ENCODE measurements at regions not wholly inside any gene's neighbourhood (a gene's known extent, or its start where the extent isn't known, plus 50 kb on each side); places are given as distances from the start of the nearest gene placed in this dataset.
"Not testable (repeated sequence)": the region's sequence is repeated elsewhere in the genome, so short reads cannot be mapped to it uniquely, and the experiment has no call there.

DNA sequence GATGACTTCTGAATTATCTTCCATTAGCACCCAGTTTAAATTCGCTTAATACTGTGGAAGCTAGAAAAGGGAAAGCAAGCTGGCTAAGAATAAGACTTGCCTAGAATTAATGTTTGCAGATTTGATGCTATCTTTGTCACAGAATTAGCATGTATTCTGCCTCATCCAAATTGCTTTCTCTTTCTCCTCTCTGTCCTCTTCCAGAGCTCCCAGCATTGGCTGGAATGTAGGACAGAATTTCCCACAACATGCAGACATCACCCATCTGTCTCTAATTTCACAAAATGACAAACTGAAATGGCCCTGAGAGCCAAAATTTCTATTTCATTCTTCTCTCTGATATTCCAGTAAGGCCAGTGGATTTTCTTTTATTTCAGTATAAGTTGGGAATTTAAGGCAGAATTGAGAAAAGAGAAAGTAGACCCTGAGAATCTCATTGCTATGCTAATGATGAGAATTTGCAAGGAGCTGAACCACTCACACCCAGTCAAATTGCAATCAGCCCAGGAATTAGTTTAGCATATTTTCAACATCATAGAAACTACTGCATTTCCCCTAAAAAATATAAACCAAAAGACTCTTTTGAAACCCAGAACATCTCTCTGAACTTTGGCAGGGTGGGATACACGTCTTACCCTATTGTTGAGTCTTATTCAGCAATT, 188.8 kb downstream of the RCHY1 start:
- TF ChIP-seq, protein P1, sequence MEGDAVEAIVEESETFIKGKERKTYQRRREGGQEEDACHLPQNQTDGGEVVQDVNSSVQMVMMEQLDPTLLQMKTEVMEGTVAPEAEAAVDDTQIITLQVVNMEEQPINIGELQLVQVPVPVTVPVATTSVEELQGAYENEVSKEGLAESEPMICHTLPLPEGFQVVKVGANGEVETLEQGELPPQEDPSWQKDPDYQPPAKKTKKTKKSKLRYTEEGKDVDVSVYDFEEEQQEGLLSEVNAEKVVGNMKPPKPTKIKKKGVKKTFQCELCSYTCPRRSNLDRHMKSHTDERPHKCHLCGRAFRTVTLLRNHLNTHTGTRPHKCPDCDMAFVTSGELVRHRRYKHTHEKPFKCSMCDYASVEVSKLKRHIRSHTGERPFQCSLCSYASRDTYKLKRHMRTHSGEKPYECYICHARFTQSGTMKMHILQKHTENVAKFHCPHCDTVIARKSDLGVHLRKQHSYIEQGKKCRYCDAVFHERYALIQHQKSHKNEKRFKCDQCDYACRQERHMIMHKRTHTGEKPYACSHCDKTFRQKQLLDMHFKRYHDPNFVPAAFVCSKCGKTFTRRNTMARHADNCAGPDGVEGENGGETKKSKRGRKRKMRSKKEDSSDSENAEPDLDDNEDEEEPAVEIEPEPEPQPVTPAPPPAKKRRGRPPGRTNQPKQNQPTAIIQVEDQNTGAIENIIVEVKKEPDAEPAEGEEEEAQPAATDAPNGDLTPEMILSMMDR (optimal IDR thresholded peaks at IDR 0.05 in 1 of 3, IDR thresholded peaks at IDR 0.05 in 1 of 3, conservative IDR thresholded peaks at IDR 0.05 in 1 of 3; ENCODE audit: extremely low read depth in 1 of 3, insufficient read depth in 2 of 3, low read length in 3 of 3) = no peak
- no peak for TF ChIP-seq EZH2 (IDR thresholded peaks at IDR 0.05; ENCODE audit: low read length)
- dilution Hi-C loops (cut with MboI; ENCODE audit: extremely low pct_ligation_motif_present, low sequenced_read_pairs) = no loop called here
- no peaks in the 10 kb centered on the region for H3K4me1 ChIP-seq (ENCODE audit: control insufficient read depth, extremely low read depth, insufficient read depth, low read length)
- H3K9ac ChIP-seq (ENCODE audit: control insufficient read depth, extremely low read depth, insufficient read depth, low read length) = no peak overlapping the region
- H4K20me1 ChIP-seq (ENCODE audit: control insufficient read depth, extremely low read depth, insufficient read depth, low read length) = no peaks in the 10 kb centered on the region
- no peaks in the 10 kb centered on the region for H3K9me3 ChIP-seq (ENCODE audit: control insufficient read depth, low read depth, low read length)
- no peak for DNase-seq (ENCODE audit: low read depth, low spot score)
- no peak overlapping the region for H3K27ac ChIP-seq (ENCODE audit: control insufficient read depth, insufficient read depth, low read length)
- FAIRE-seq = no peak
- H3K36me3 ChIP-seq (ENCODE audit: control insufficient read depth in 2 of 2, extremely low read depth in 1 of 2, insufficient read depth in 2 of 2, low read length in 2 of 2) = no peaks in the 10 kb centered on the region
- no peak overlapping the region for H2AFZ ChIP-seq (ENCODE audit: control insufficient read depth, low read length)
- H3K27me3 ChIP-seq (ENCODE audit: control insufficient read depth, extremely low read depth, insufficient read depth, low read length) = peaks cover 10% of the 10 kb centered on the region
- H3K4me2 ChIP-seq (ENCODE audit: control insufficient read depth, extremely low read depth, insufficient read depth, low read depth, low read length) = no peak overlapping the region
- no peaks in the 10 kb centered on the region for H3K9me1 ChIP-seq (ENCODE audit: control insufficient read depth, extremely low read depth, insufficient read depth, low read length)
- H3K79me2 ChIP-seq (ENCODE audit: control insufficient read depth, insufficient read depth, low read length) = no peaks in the 10 kb centered on the region
- H3K4me3 ChIP-seq (ENCODE audit: control insufficient read depth in 2 of 3, extremely low read depth in 1 of 3, insufficient read depth in 2 of 3, low read depth in 1 of 3, low read length in 3 of 3) = no peak overlapping the region

DNA sequence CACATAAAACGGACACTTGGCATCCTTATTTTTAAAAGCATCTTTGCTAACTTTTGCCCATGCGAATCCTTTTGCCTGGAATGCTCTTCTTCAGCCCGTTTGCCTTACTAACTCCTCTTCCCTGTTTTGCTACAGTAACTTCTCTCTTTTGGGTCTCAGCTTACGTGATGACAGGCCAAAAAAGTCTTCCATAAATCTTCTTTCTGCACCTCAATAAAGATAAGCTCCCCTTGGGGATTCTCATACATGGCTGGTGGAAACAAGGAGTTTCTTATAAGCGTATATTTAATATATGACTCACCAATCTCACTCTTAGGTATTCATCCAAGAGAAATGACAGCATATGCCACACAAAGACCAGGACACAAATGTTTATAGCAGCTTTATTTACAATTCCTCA, 192.7 kb downstream of the RCHY1 start:
- H3K79me2 ChIP-seq (ENCODE audit: control insufficient read depth, insufficient read depth, low read length) = no peaks in the 10 kb centered on the region

DNA sequence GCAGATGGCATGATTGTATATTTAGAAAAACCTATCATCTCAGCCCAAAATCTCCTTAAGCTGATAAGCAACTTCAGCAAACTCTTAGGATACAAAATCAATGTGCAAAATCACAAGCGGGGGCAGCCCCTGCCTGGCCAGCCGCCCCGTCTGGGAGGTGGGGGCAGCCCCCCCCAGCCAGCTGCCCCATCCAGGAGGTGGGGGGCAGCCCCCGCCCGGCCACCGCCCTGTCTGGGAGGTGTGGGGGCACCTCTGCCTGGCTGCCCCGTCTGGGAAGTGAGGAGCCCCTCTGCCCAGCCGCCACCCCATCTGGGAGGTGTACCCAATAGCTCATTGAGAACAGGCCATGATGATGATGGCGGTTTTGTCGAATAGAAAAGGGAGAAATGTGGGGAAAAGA, 196.6 kb downstream of the RCHY1 start:
- H3K27ac ChIP-seq (ENCODE audit: control insufficient read depth, insufficient read depth, low read length); H3K36me3 ChIP-seq (ENCODE audit: control insufficient read depth in 2 of 2, extremely low read depth in 1 of 2, insufficient read depth in 2 of 2, low read length in 2 of 2); H4K20me1 ChIP-seq (ENCODE audit: control insufficient read depth, extremely low read depth, insufficient read depth, low read length); H2AFZ ChIP-seq (ENCODE audit: control insufficient read depth, low read length); H3K27me3 ChIP-seq (ENCODE audit: control insufficient read depth, extremely low read depth, insufficient read depth, low read length); H3K9ac ChIP-seq (ENCODE audit: control insufficient read depth, extremely low read depth, insufficient read depth, low read length); DNase-seq (ENCODE audit: low read depth, low spot score); dilution Hi-C loops (cut with MboI; ENCODE audit: extremely low pct_ligation_motif_present, low sequenced_read_pairs); H3K4me2 ChIP-seq (ENCODE audit: control insufficient read depth, extremely low read depth, insufficient read depth, low read depth, low read length); H3K4me3 ChIP-seq (ENCODE audit: control insufficient read depth in 2 of 3, extremely low read depth in 1 of 3, insufficient read depth in 2 of 3, low read depth in 1 of 3, low read length in 3 of 3); H3K79me2 ChIP-seq (ENCODE audit: control insufficient read depth, insufficient read depth, low read length); H3K9me3 ChIP-seq (ENCODE audit: control insufficient read depth, low read depth, low read length); H3K4me1 ChIP-seq (ENCODE audit: control insufficient read depth, extremely low read depth, insufficient read depth, low read length); H3K9me1 ChIP-seq (ENCODE audit: control insufficient read depth, extremely low read depth, insufficient read depth, low read length); FAIRE-seq: not testable (repeated sequence)

More for the DNA sequence above, 192.7 kb downstream of the RCHY1 start:
- no peak for FAIRE-seq
- no peak overlapping the region for H2AFZ ChIP-seq (ENCODE audit: control insufficient read depth, low read length)
- no peak for TF ChIP-seq EZH2 (IDR thresholded peaks at IDR 0.05; ENCODE audit: low read length)
- TF ChIP-seq, protein P1 (optimal IDR thresholded peaks at IDR 0.05 in 1 of 3, IDR thresholded peaks at IDR 0.05 in 1 of 3, conservative IDR thresholded peaks at IDR 0.05 in 1 of 3; ENCODE audit: extremely low read depth in 1 of 3, insufficient read depth in 2 of 3, low read length in 3 of 3) = no peak
- DNase-seq (ENCODE audit: low read depth, low spot score) = no peak
- H3K27me3 ChIP-seq (ENCODE audit: control insufficient read depth, extremely low read depth, insufficient read depth, low read length) = peaks cover 4% of the 10 kb centered on the region
- no peaks in the 10 kb centered on the region for H3K9me1 ChIP-seq (ENCODE audit: control insufficient read depth, extremely low read depth, insufficient read depth, low read length)
- no peaks in the 10 kb centered on the region for H3K4me1 ChIP-seq (ENCODE audit: control insufficient read depth, extremely low read depth, insufficient read depth, low read length)
- no peak overlapping the region for H3K4me2 ChIP-seq (ENCODE audit: control insufficient read depth, extremely low read depth, insufficient read depth, low read depth, low read length)
- dilution Hi-C loops (cut with MboI; ENCODE audit: extremely low pct_ligation_motif_present, low sequenced_read_pairs) = no loop called here
- no peak overlapping the region for H3K27ac ChIP-seq (ENCODE audit: control insufficient read depth, insufficient read depth, low read length)
- no peak overlapping the region for H3K9ac ChIP-seq (ENCODE audit: control insufficient read depth, extremely low read depth, insufficient read depth, low read length)
- no peak overlapping the region for H3K4me3 ChIP-seq (ENCODE audit: control insufficient read depth in 2 of 3, extremely low read depth in 1 of 3, insufficient read depth in 2 of 3, low read depth in 1 of 3, low read length in 3 of 3)
- H4K20me1 ChIP-seq (ENCODE audit: control insufficient read depth, extremely low read depth, insufficient read depth, low read length) = no peaks in the 10 kb centered on the region
- H3K36me3 ChIP-seq (ENCODE audit: control insufficient read depth in 2 of 2, extremely low read depth in 1 of 2, insufficient read depth in 2 of 2, low read length in 2 of 2) = no peaks in the 10 kb centered on the region
- no peaks in the 10 kb centered on the region for H3K9me3 ChIP-seq (ENCODE audit: control insufficient read depth, low read depth, low read length)

All from keratinocyte (primary cell).